ENCODE measurements at regions not wholly inside any gene's neighbourhood (a gene's known extent, or its start where the extent isn't known, plus 50 kb on each side); places are given as distances from the start of the nearest gene placed in this dataset.

- DNase-seq (ENCODE audit: low read depth), result no peak
Observed at GRCh38 chr2:7468955-7469354, 551.7 kb downstream of the RNF144A start.

- no peak for DNase-seq (ENCODE audit: low read depth)
Observed at GRCh38 chr2:7471185-7471584, 554.0 kb downstream of the RNF144A start.

- DNase-seq (ENCODE audit: low read depth), result no peak
Observed at GRCh38 chr2:7472465-7472864, 555.3 kb downstream of the RNF144A start.

GRCh38 chr2:7473135-7473771 lies 556.0 kb downstream of the RNF144A start:
- no peak for DNase-seq (ENCODE audit: low read depth)

- DNase-seq (ENCODE audit: low read depth), result no peak
Observed at GRCh38 chr2:7476371-7476770, 559.2 kb downstream of the RNF144A start.

- DNase-seq (ENCODE audit: low read depth), result no peak
Observed at GRCh38 chr2:7479603-7480002, 562.4 kb downstream of the RNF144A start.

- DNase-seq (ENCODE audit: low read depth), result no peak
Observed at GRCh38 chr2:7480431-7480830, 563.2 kb downstream of the RNF144A start.

GRCh38 chr2:7490672-7491071 lies 573.5 kb downstream of the RNF144A start:
- no peak for DNase-seq (ENCODE audit: low read depth)

- DNase-seq (ENCODE audit: low read depth), result no peak
Observed at GRCh38 chr2:7492719-7493118, 575.5 kb downstream of the RNF144A start.

- no peak for DNase-seq (ENCODE audit: low read depth)
Observed at GRCh38 chr2:7497178-7497577, 580.0 kb downstream of the RNF144A start.

GRCh38 chr2:7499018-7499417 lies 581.8 kb downstream of the RNF144A start:
- DNase-seq (ENCODE audit: low read depth), result no peak

- DNase-seq (ENCODE audit: low read depth), result no peak
Observed at GRCh38 chr2:7502336-7502735, 585.1 kb downstream of the RNF144A start.

- no peak for DNase-seq (ENCODE audit: low read depth)
Observed at GRCh38 chr2:7508296-7508943, 591.2 kb downstream of the RNF144A start.

- no peak for DNase-seq (ENCODE audit: low read depth)
Observed at GRCh38 chr2:7510353-7510752, 593.1 kb downstream of the RNF144A start.

- DNase-seq (ENCODE audit: low read depth), result no peak
Observed at GRCh38 chr2:7513834-7514233, 596.6 kb downstream of the RNF144A start.

GRCh38 chr2:7515327-7515726 lies 598.1 kb downstream of the RNF144A start:
- DNase-seq (ENCODE audit: low read depth), result no peak

GRCh38 chr2:7516484-7517063 lies 599.4 kb downstream of the RNF144A start:
- no peak for DNase-seq (ENCODE audit: low read depth)

GRCh38 chr2:7517088-7517487 lies 599.9 kb downstream of the RNF144A start:
- no peak for DNase-seq (ENCODE audit: low read depth)

GRCh38 chr2:7517851-7518250 lies 600.6 kb downstream of the RNF144A start:
- no peak for DNase-seq (ENCODE audit: low read depth)

- no peak for DNase-seq (ENCODE audit: low read depth)
Observed at GRCh38 chr2:7523481-7524120, 606.4 kb downstream of the RNF144A start.

GRCh38 chr2:7524195-7524594 lies 607.0 kb downstream of the RNF144A start:
- DNase-seq (ENCODE audit: low read depth), result no peak

- no peak for DNase-seq (ENCODE audit: low read depth)
Observed at GRCh38 chr2:7525746-7526145, 608.5 kb downstream of the RNF144A start.

GRCh38 chr2:7527165-7527722 lies 610.0 kb downstream of the RNF144A start:
- no peak for DNase-seq (ENCODE audit: low read depth)

Measured in ELR (cell line).